Liver (tissue), 8 donors: ENCODE measurements at regions not wholly inside any gene's neighbourhood (a gene's known extent, or its start where the extent isn't known, plus 50 kb on each side); places are given as distances from the start of the nearest gene placed in this dataset.

ENCODE experiments used
- DNase-seq: peaks from one replicate; pipeline ENCODE4 v3.0.0-alpha.2; 2017; ENCODE audit warnings: low spot score
- H3K27ac ChIP-seq, 2 donors: one replicate each; pipeline ENCODE4 v1.7.0; 2013; ENCODE audit warnings: inconsistent platforms in 2 of 2, low read length in 2 of 2, control low read depth in 1 of 2, low read depth in 1 of 2, mild to moderate bottlenecking in 1 of 2
- H3K27me3 ChIP-seq, 4 donors: one replicate each; pipeline versions ENCODE4 v1.6.1 to v1.7.0; 2013; ENCODE audit warnings: low read length in 3 of 4, inconsistent platforms in 1 of 4, mild to moderate bottlenecking in 1 of 4, moderate library complexity in 1 of 4; ENCODE audit not compliant: control insufficient read depth in 4 of 4, insufficient read depth in 4 of 4
- H3K36me3 ChIP-seq, 4 donors: one replicate each; pipeline versions ENCODE4 v1.6.1 to v1.7.0; 2013; ENCODE audit warnings: low read length in 3 of 4, mild to moderate bottlenecking in 3 of 4, low read depth in 1 of 4, moderate library complexity in 1 of 4; ENCODE audit not compliant: control insufficient read depth in 4 of 4, insufficient read depth in 3 of 4
- H3K4me1 ChIP-seq, 4 donors: one replicate each; pipeline versions ENCODE4 v1.6.1 to v1.7.0; 2013; ENCODE audit warnings: low read length in 3 of 4, mild to moderate bottlenecking in 3 of 4, moderate library complexity in 1 of 4; ENCODE audit not compliant: control insufficient read depth in 4 of 4, insufficient read depth in 4 of 4
- H3K4me3 ChIP-seq, 3 donors: one replicate each; pipeline versions ENCODE4 v1.6.1 to v1.7.0; 2013; ENCODE audit warnings: low read length in 3 of 3, control low read depth in 1 of 3, low read depth in 1 of 3, mild to moderate bottlenecking in 1 of 3
- H3K9ac ChIP-seq, 2 donors: one replicate each; pipeline ENCODE4 v1.7.0; 2013; ENCODE audit warnings: low read length in 2 of 2, mild to moderate bottlenecking in 2 of 2, moderate library complexity in 2 of 2, control low read depth in 1 of 2, low read depth in 1 of 2
- H3K9me3 ChIP-seq, 4 donors: one replicate each; pipeline versions ENCODE4 v1.6.1 to v1.7.0; 2013; ENCODE audit warnings: low read length in 3 of 4; ENCODE audit not compliant: control insufficient read depth in 4 of 4
- ATF3 ChIP-seq: IDR thresholded peaks from 2 replicates; pipeline ENCODE4 v1.6.1; 2016; ENCODE audit warnings: antibody characterized with exemption
- CTCF ChIP-seq: fragments of 150-350 bp; IDR thresholded peaks from 2 replicates; pipeline ENCODE4 v1.5.1; 2017; ENCODE audit warnings: improper control_type of control experiment, low read depth, low read length; ENCODE audit not compliant: missing input control
- EGR1 ChIP-seq, 2 donors: IDR thresholded peaks; 2 replicates each; pipeline ENCODE4 v1.6.1; 2016 to 2018; ENCODE audit warnings: antibody characterized with exemption in 2 of 2, low read depth in 2 of 2
- FOXA1 ChIP-seq: IDR thresholded peaks from 2 replicates; pipeline ENCODE4 v1.6.1; 2016; ENCODE audit warnings: antibody characterized with exemption
- FOXA2 ChIP-seq: IDR thresholded peaks from 2 replicates; pipeline ENCODE4 v1.6.1; 2016; ENCODE audit warnings: antibody characterized with exemption
- GABPA ChIP-seq, 2 donors: IDR thresholded peaks in 1 of 2; conservative IDR thresholded peaks in 1 of 2; 2 replicates each; pipeline ENCODE4 v1.6.1; 2016; ENCODE audit warnings: antibody characterized with exemption in 2 of 2, mild to moderate bottlenecking in 1 of 2, moderate library complexity in 1 of 2
- HNF4A ChIP-seq, 2 donors: conservative IDR thresholded peaks; 2 replicates each; pipeline ENCODE4 v1.6.1; 2016; ENCODE audit warnings: antibody characterized with exemption in 2 of 2, mild to moderate bottlenecking in 2 of 2
- HNF4G ChIP-seq: IDR thresholded peaks from 2 replicates; pipeline ENCODE4 v1.6.1; 2016; ENCODE audit warnings: antibody characterized with exemption
- JUND ChIP-seq, 2 donors: IDR thresholded peaks; 2 replicates each; pipeline ENCODE4 v1.6.1; 2016; ENCODE audit warnings: antibody characterized with exemption in 2 of 2
- MAX ChIP-seq: IDR thresholded peaks from 2 replicates; pipeline ENCODE4 v1.6.1; 2016; ENCODE audit warnings: antibody characterized with exemption
- NR2F2 ChIP-seq: IDR thresholded peaks from 2 replicates; pipeline ENCODE4 v1.6.1; 2016; ENCODE audit warnings: antibody characterized with exemption
- RAD21 ChIP-seq, 2 donors: IDR thresholded peaks; 2 replicates each; pipeline ENCODE4 v1.6.1; 2016; ENCODE audit warnings: antibody characterized with exemption in 2 of 2, mild to moderate bottlenecking in 2 of 2
- REST ChIP-seq: IDR thresholded peaks from 2 replicates; pipeline ENCODE4 v1.6.1; 2016; ENCODE audit warnings: antibody characterized with exemption, mild to moderate bottlenecking
- RXRA ChIP-seq, 2 donors: IDR thresholded peaks; 2 replicates each; pipeline ENCODE4 v1.6.1; 2017 to 2018; ENCODE audit warnings: antibody characterized with exemption in 2 of 2, mild to moderate bottlenecking in 1 of 2
- SP1 ChIP-seq: IDR thresholded peaks from 2 replicates; pipeline ENCODE4 v1.6.1; 2018; ENCODE audit warnings: antibody characterized with exemption, mild to moderate bottlenecking
- TAF1 ChIP-seq: conservative IDR thresholded peaks from 2 replicates; pipeline ENCODE4 v1.6.1; 2016; ENCODE audit warnings: antibody characterized with exemption, mild to moderate bottlenecking
- YY1 ChIP-seq: IDR thresholded peaks from 2 replicates; pipeline ENCODE4 v1.6.1; 2016; ENCODE audit warnings: antibody characterized with exemption, mild to moderate bottlenecking
- WGBS: extraction: QIAGEN DNeasy Blood & Tissue Kit; methylation state at CpG from one replicate; pipeline ENCODE4 v1.1.7; 2013; 5-methylcytosine and 5-hydroxymethylcytosine counted together
- TF ChIP-seq, protein P1 (sequence below): IDR thresholded peaks from 2 replicates; pipeline ENCODE4 v1.6.1; 2016; ENCODE audit warnings: antibody characterized with exemption
- donor health status: healthy.
- donor health status: healthy.
- donor health status: healthy.
- donor health status: healthy.
- donor health status: healthy.

DNA sequence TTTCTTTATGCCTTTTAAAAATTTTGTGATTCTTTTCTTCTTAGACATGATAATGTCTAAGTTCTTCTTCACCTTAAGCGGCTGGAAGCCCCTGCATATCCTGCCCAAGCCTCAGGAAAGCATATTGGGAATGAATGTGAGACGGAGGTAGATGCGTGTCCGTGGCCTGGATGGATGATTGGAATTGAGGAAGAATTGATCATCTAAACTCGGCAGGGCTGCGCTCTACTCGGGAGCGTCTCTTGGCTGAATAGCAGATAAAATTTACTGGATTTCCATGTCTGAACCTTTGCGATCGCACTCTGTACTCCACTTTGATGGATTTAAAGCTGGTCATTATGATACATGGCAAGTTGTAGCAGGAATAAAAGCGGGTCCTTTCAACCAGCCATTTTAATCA is 406.7 kb upstream of the ONECUT1 start:
- H3K9ac ChIP-seq, result peak overlapping the region; percentile 25 to 45
- H3K27ac ChIP-seq, result no peak overlapping the region
- TF ChIP-seq ATF3 (no peak), HNF4A (conservative IDR thresholded peaks at IDR 0.05) (no peak), EGR1 (IDR thresholded peaks at IDR 0.05; ENCODE audit: low read depth in 2 of 2) (no peak), HNF4G (no peak), FOXA2 (no peak), RAD21 (IDR thresholded peaks at IDR 0.05) (no peak), YY1 (no peak), GABPA (IDR thresholded peaks at IDR 0.05 in 1 of 2, conservative IDR thresholded peaks at IDR 0.05 in 1 of 2) (no peak), MAX (no peak), FOXA1 (no peak), SP1 (no peak), RXRA (IDR thresholded peaks at IDR 0.05) (no peak), NR2F2 (no peak), CTCF (no peak), REST (no peak), TAF1 (no peak), JUND (IDR thresholded peaks at IDR 0.05) (no peak)
- TF ChIP-seq, protein P1, sequence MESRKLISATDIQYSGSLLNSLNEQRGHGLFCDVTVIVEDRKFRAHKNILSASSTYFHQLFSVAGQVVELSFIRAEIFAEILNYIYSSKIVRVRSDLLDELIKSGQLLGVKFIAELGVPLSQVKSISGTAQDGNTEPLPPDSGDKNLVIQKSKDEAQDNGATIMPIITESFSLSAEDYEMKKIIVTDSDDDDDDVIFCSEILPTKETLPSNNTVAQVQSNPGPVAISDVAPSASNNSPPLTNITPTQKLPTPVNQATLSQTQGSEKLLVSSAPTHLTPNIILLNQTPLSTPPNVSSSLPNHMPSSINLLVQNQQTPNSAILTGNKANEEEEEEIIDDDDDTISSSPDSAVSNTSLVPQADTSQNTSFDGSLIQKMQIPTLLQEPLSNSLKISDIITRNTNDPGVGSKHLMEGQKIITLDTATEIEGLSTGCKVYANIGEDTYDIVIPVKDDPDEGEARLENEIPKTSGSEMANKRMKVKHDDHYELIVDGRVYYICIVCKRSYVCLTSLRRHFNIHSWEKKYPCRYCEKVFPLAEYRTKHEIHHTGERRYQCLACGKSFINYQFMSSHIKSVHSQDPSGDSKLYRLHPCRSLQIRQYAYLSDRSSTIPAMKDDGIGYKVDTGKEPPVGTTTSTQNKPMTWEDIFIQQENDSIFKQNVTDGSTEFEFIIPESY, result no peak
- no peaks in the 10 kb centered on the region for H3K36me3 ChIP-seq
- H3K4me3 ChIP-seq, result peak overlapping the region in 1 of 3 donors; percentile 41
- no peaks in the 10 kb centered on the region for H3K27me3 ChIP-seq
- no peak for DNase-seq
- H3K9me3 ChIP-seq, result no peaks in the 10 kb centered on the region
- WGBS, result 71% methylated on average over 11 of the region's 11 CpGs
- peaks cover 0 to 10% (median 6%) of the 10 kb centered on the region in 4 donors for H3K4me1 ChIP-seq
